ENCODE measurements at regions not wholly inside any gene's neighbourhood (a gene's known extent, or its start where the extent isn't known, plus 50 kb on each side); places are given as distances from the start of the nearest gene placed in this dataset.
"Not testable (repeated sequence)": the region's sequence is repeated elsewhere in the genome, so short reads cannot be mapped to it uniquely, and the experiment has no call there.

DNA sequence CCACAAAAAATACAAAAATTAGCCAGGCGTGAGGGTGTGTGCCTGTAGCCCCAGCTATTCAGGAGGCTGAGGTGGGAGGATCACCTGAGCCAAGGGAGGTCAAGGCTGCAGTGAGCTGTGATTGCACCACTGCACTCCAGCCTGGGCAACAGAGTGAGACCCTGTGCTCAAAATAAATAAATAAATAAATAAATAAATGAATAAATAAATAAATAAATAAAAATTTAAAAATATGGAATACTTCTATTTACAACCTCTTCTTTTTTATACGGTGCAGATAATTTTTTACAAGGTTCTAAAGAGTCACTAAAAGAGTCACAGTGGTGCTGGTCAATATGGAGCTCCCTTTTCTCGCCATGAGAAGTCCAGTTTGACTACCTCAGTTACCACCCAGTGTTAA is 265.4 kb upstream of the AGAP1 start:
- TF ChIP-seq YY1 (IDR thresholded peaks at IDR 0.05; ENCODE audit: low read depth, low read length); POLR2A (IDR thresholded peaks at IDR 0.05; ENCODE audit: control extremely low read depth in 1 of 2, low read depth in 2 of 2, low read length in 2 of 2); POLR2AphosphoS5 (IDR thresholded peaks at IDR 0.05; ENCODE audit: low read depth, low read length); CEBPB (IDR thresholded peaks at IDR 0.05; ENCODE audit: low read depth, low read length); JUND (IDR thresholded peaks at IDR 0.05; ENCODE audit: low read length): not testable (repeated sequence)
- TF ChIP-seq, protein P1, sequence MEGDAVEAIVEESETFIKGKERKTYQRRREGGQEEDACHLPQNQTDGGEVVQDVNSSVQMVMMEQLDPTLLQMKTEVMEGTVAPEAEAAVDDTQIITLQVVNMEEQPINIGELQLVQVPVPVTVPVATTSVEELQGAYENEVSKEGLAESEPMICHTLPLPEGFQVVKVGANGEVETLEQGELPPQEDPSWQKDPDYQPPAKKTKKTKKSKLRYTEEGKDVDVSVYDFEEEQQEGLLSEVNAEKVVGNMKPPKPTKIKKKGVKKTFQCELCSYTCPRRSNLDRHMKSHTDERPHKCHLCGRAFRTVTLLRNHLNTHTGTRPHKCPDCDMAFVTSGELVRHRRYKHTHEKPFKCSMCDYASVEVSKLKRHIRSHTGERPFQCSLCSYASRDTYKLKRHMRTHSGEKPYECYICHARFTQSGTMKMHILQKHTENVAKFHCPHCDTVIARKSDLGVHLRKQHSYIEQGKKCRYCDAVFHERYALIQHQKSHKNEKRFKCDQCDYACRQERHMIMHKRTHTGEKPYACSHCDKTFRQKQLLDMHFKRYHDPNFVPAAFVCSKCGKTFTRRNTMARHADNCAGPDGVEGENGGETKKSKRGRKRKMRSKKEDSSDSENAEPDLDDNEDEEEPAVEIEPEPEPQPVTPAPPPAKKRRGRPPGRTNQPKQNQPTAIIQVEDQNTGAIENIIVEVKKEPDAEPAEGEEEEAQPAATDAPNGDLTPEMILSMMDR (IDR thresholded peaks at IDR 0.05; ENCODE audit: control extremely low read depth in 1 of 3, insufficient read depth in 1 of 3, low read depth in 1 of 3, low read length in 3 of 3), result not testable (repeated sequence)
- TF ChIP-seq, protein P2, sequence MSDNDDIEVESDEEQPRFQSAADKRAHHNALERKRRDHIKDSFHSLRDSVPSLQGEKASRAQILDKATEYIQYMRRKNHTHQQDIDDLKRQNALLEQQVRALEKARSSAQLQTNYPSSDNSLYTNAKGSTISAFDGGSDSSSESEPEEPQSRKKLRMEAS (IDR thresholded peaks at IDR 0.05), result not testable (repeated sequence)
